H1 (cell line): ENCODE measurements at regions not wholly inside any gene's neighbourhood (a gene's known extent, or its start where the extent isn't known, plus 50 kb on each side); places are given as distances from the start of the nearest gene placed in this dataset.

Source experiments
- BACH1 ChIP-seq: IDR thresholded peaks from 2 replicates; pipeline ENCODE4 v1.6.1; 2012; ENCODE audit warnings: low read length, improper control_type of control experiment
- BRCA1 ChIP-seq: IDR thresholded peaks from 2 replicates; pipeline ENCODE4 v1.6.1; 2012; ENCODE audit warnings: low read depth, low read length, improper control_type of control experiment
- HDAC6 ChIP-seq: IDR thresholded peaks from one replicate; pipeline ENCODE4 v1.7.1; 2012; ENCODE audit warnings: low read depth, mild to moderate bottlenecking, inconsistent platforms, low read length, moderate library complexity
- JUN ChIP-seq: IDR thresholded peaks from 2 replicates; pipeline ENCODE4 v1.6.1; 2011; ENCODE audit warnings: low read depth, mild to moderate bottlenecking, improper control_type of control experiment, low read length
- JUND ChIP-seq: IDR thresholded peaks from 2 replicates; pipeline ENCODE4 v1.6.1; 2011; ENCODE audit warnings: mild to moderate bottlenecking, improper control_type of control experiment, low read length
- RXRA ChIP-seq: IDR thresholded peaks from 2 replicates; pipeline ENCODE4 v1.6.1; 2011; ENCODE audit warnings: low read depth, mild to moderate bottlenecking, low read length, moderate library complexity; ENCODE audit not compliant: insufficient read depth
- TF ChIP-seq, protein P1 (sequence below): fragments of 300-600 bp; sonication (generic); IDR thresholded peaks from 2 replicates; pipeline ENCODE4 v1.7.1; 2012; ENCODE audit warnings: low read length, moderate library complexity, mild to moderate bottlenecking, inconsistent platforms; ENCODE audit not compliant: insufficient replicate concordance
- TF ChIP-seq, protein P2 (sequence below): IDR thresholded peaks from 2 replicates; pipeline ENCODE4 v1.6.1; 2011; ENCODE audit warnings: low read length, improper control_type of control experiment
- TF ChIP-seq, protein P3 (sequence below): IDR thresholded peaks from 2 replicates; pipeline ENCODE4 v1.6.1; 2012; ENCODE audit warnings: low read length, inconsistent platforms

DNA sequence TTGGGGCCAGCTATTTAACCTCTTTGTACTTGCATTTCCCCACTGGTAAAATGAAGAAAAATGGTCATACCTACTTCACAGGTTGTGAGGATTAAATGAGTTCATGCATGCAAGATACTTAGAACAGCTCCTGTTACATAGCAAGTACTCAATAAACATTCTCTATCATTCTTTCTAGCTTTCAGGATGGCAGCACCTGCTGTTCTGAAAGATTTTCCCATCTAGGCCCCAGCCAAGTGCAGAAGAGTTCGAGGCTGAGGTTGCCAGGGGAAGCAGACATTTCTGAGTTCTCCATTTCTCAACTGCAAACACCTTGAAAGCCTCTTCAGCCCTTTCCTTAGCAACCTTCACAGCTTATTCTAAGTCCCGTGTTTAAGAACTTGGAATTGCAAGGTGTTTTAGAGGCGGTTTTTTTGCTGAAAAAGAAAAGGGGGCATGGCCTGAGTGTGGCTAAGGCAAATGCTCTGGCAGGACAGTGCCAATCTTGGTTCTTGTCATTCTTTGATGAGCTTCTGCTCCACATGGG is 73.0 kb upstream of the PRMT8 start (continued):
- TF ChIP-seq, protein P1, sequence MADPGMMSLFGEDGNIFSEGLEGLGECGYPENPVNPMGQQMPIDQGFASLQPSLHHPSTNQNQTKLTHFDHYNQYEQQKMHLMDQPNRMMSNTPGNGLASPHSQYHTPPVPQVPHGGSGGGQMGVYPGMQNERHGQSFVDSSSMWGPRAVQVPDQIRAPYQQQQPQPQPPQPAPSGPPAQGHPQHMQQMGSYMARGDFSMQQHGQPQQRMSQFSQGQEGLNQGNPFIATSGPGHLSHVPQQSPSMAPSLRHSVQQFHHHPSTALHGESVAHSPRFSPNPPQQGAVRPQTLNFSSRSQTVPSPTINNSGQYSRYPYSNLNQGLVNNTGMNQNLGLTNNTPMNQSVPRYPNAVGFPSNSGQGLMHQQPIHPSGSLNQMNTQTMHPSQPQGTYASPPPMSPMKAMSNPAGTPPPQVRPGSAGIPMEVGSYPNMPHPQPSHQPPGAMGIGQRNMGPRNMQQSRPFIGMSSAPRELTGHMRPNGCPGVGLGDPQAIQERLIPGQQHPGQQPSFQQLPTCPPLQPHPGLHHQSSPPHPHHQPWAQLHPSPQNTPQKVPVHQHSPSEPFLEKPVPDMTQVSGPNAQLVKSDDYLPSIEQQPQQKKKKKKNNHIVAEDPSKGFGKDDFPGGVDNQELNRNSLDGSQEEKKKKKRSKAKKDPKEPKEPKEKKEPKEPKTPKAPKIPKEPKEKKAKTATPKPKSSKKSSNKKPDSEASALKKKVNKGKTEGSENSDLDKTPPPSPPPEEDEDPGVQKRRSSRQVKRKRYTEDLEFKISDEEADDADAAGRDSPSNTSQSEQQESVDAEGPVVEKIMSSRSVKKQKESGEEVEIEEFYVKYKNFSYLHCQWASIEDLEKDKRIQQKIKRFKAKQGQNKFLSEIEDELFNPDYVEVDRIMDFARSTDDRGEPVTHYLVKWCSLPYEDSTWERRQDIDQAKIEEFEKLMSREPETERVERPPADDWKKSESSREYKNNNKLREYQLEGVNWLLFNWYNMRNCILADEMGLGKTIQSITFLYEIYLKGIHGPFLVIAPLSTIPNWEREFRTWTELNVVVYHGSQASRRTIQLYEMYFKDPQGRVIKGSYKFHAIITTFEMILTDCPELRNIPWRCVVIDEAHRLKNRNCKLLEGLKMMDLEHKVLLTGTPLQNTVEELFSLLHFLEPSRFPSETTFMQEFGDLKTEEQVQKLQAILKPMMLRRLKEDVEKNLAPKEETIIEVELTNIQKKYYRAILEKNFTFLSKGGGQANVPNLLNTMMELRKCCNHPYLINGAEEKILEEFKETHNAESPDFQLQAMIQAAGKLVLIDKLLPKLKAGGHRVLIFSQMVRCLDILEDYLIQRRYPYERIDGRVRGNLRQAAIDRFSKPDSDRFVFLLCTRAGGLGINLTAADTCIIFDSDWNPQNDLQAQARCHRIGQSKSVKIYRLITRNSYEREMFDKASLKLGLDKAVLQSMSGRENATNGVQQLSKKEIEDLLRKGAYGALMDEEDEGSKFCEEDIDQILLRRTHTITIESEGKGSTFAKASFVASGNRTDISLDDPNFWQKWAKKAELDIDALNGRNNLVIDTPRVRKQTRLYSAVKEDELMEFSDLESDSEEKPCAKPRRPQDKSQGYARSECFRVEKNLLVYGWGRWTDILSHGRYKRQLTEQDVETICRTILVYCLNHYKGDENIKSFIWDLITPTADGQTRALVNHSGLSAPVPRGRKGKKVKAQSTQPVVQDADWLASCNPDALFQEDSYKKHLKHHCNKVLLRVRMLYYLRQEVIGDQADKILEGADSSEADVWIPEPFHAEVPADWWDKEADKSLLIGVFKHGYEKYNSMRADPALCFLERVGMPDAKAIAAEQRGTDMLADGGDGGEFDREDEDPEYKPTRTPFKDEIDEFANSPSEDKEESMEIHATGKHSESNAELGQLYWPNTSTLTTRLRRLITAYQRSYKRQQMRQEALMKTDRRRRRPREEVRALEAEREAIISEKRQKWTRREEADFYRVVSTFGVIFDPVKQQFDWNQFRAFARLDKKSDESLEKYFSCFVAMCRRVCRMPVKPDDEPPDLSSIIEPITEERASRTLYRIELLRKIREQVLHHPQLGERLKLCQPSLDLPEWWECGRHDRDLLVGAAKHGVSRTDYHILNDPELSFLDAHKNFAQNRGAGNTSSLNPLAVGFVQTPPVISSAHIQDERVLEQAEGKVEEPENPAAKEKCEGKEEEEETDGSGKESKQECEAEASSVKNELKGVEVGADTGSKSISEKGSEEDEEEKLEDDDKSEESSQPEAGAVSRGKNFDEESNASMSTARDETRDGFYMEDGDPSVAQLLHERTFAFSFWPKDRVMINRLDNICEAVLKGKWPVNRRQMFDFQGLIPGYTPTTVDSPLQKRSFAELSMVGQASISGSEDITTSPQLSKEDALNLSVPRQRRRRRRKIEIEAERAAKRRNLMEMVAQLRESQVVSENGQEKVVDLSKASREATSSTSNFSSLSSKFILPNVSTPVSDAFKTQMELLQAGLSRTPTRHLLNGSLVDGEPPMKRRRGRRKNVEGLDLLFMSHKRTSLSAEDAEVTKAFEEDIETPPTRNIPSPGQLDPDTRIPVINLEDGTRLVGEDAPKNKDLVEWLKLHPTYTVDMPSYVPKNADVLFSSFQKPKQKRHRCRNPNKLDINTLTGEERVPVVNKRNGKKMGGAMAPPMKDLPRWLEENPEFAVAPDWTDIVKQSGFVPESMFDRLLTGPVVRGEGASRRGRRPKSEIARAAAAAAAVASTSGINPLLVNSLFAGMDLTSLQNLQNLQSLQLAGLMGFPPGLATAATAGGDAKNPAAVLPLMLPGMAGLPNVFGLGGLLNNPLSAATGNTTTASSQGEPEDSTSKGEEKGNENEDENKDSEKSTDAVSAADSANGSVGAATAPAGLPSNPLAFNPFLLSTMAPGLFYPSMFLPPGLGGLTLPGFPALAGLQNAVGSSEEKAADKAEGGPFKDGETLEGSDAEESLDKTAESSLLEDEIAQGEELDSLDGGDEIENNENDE: no peak
- TF ChIP-seq, protein P2, sequence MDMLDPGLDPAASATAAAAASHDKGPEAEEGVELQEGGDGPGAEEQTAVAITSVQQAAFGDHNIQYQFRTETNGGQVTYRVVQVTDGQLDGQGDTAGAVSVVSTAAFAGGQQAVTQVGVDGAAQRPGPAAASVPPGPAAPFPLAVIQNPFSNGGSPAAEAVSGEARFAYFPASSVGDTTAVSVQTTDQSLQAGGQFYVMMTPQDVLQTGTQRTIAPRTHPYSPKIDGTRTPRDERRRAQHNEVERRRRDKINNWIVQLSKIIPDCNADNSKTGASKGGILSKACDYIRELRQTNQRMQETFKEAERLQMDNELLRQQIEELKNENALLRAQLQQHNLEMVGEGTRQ: no peak
- TF ChIP-seq, protein P3, sequence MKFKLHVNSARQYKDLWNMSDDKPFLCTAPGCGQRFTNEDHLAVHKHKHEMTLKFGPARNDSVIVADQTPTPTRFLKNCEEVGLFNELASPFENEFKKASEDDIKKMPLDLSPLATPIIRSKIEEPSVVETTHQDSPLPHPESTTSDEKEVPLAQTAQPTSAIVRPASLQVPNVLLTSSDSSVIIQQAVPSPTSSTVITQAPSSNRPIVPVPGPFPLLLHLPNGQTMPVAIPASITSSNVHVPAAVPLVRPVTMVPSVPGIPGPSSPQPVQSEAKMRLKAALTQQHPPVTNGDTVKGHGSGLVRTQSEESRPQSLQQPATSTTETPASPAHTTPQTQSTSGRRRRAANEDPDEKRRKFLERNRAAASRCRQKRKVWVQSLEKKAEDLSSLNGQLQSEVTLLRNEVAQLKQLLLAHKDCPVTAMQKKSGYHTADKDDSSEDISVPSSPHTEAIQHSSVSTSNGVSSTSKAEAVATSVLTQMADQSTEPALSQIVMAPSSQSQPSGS: no peak
- TF ChIP-seq JUN (no peak), BACH1 (no peak), HDAC6 (no peak), JUND (no peak), BRCA1 (no peak), RXRA (no peak)
